PC-9 (cell line): ENCODE measurements at regions not wholly inside any gene's neighbourhood (a gene's known extent, or its start where the extent isn't known, plus 50 kb on each side); places are given as distances from the start of the nearest gene placed in this dataset.

Source experiments
- BruUV-seq: library from RNA; stranded (reverse); fragments of 400-500 nt; replicated peaks from 2 replicates; lab custom pipeline; 2021; lab: Mats Ljungman, UMichigan
- CTCF ChIA-PET: fragments of 300-600 bp; sonication (Branson Sonifier 250); formaldehyde crosslinking; loops from one replicate; lab custom pipeline; 2022; ENCODE audit warnings: antibody characterized with exemption; lab: Charles Lee
- POLR2A ChIA-PET: fragments of 300-600 bp; sonication (Branson Sonifier 250); formaldehyde crosslinking; loops from one replicate; lab custom pipeline; 2022; ENCODE audit warnings: antibody characterized with exemption; ENCODE audit not compliant: unreplicated experiment; lab: Charles Lee
- DNase-seq, 2 experiments: peaks; one replicate each; pipeline versions ENCODE4 v3.0.0 to v3.0.0-alpha.2; 2015 to 2022; ENCODE audit warnings: mixed read lengths in 1 of 2
- H2AFZ ChIP-seq: fragments of 200-600 bp; sonication (generic); 2 replicates; pipeline ENCODE4 v1.8.1; 2017; ENCODE audit warnings: antibody characterized with exemption
- H3F3A ChIP-seq: fragments of 200-600 bp; sonication (generic); 2 replicates; pipeline ENCODE4 v1.8.1; 2017; ENCODE audit warnings: antibody characterized with exemption, mild to moderate bottlenecking, low read depth; ENCODE audit not compliant: insufficient read depth
- H3K27ac ChIP-seq: fragments of 200-600 bp; sonication (generic); 2 replicates; pipeline ENCODE4 v1.6.1; 2016; ENCODE audit warnings: mixed run types
- H3K27me3 ChIP-seq: fragments of 200-600 bp; sonication (generic); 2 replicates; pipeline ENCODE4 v1.6.1; 2016; ENCODE audit warnings: low read depth, mixed run types; ENCODE audit not compliant: insufficient read depth
- H3K36me3 ChIP-seq: fragments of 200-600 bp; sonication (generic); 2 replicates; pipeline ENCODE4 v1.6.1; 2016; ENCODE audit warnings: low read depth, mixed run types
- H3K4me1 ChIP-seq: fragments of 200-600 bp; sonication (generic); replicated peaks from 2 replicates; pipeline ENCODE4 v1.6.1; 2016; ENCODE audit warnings: mixed run types; ENCODE audit not compliant: insufficient read depth
- H3K4me2 ChIP-seq: fragments of 200-600 bp; sonication (generic); 2 replicates; pipeline ENCODE4 v1.6.1; 2017; ENCODE audit warnings: mixed run types
- H3K4me3 ChIP-seq: fragments of 200-600 bp; sonication (generic); 2 replicates; pipeline ENCODE4 v1.6.1; 2016; ENCODE audit warnings: mixed run types
- H3K79me2 ChIP-seq: fragments of 200-600 bp; sonication (generic); 2 replicates; pipeline ENCODE4 v1.6.1; 2017; ENCODE audit warnings: low read depth, mixed run types
- H3K9me2 ChIP-seq: fragments of 200-600 bp; sonication (generic); 2 replicates; pipeline ENCODE4 v1.8.1; 2017; ENCODE audit warnings: mild to moderate bottlenecking; ENCODE audit not compliant: insufficient read depth
- H3K9me3 ChIP-seq: fragments of 200-600 bp; sonication (generic); 2 replicates; pipeline ENCODE4 v1.8.1; 2016; ENCODE audit warnings: low read depth; ENCODE audit not compliant: insufficient read depth
- H4K20me1 ChIP-seq: fragments of 200-600 bp; sonication (generic); 2 replicates; pipeline ENCODE4 v1.8.1; 2017; ENCODE audit not compliant: insufficient read depth
- EZH2 ChIP-seq: fragments of 200-600 bp; sonication (generic); IDR thresholded peaks from 2 replicates; pipeline ENCODE4 v1.8.0; 2017; ENCODE audit warnings: antibody characterized with exemption, low read depth
- intact Hi-C: fragments of 100-400 bp; cut with micrococcal nuclease; formaldehyde crosslinking; loops from one replicate; pipeline ENCODE4 v1.10.0; 2022; ENCODE audit not compliant: unreplicated experiment
- TF ChIP-seq, protein P1 (sequence below): fragments of 200-600 bp; sonication (generic); conservative IDR thresholded peaks from 2 replicates; pipeline ENCODE4 v1.6.1; 2017; ENCODE audit warnings: mixed run types, antibody characterized with exemption, mild to moderate bottlenecking, moderate library complexity

DNA sequence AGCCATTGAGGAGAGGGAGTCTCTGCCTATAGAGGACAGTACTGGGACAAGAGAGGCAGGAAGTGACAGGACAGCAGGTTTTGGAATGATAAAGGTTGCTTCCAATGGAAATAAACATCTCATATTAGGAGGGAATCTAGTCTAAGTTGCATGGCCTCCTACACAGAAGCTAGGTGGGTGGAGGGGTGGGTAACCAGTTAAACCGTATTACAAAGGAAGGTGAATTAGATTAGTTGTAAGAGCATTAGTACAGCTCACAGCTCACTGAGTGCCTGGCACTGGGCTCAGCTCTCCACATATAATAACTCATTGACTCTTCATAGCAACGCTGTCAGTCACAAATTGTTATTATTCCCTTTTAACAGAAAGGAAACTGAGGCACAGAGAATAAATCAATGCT lies 468.1 kb downstream of the PTPRU start:
- Histone ChIP-seq H3F3A (peaks cover 14% of the 10 kb centered on the region), H3K9me3 (no peaks in the 10 kb centered on the region), H2AFZ (no peak overlapping the region), H3K4me1 (peaks cover 18% of the 10 kb centered on the region), H3K79me2 (no peaks in the 10 kb centered on the region), H3K9me2 (no peaks in the 10 kb centered on the region), H3K27me3 (no peaks in the 10 kb centered on the region), H4K20me1 (no peaks in the 10 kb centered on the region), H3K27ac (no peak overlapping the region), H3K4me3 (no peak overlapping the region), H3K36me3 (no peaks in the 10 kb centered on the region), H3K4me2 (no peak overlapping the region)
- ChIA-PET POLR2A (no interaction called here), CTCF (interaction anchor here (0.6 to 1.2 kb wide), 2 partner anchors 17 to 381 kb away, joined by 5 read pairs; no protein-coding TSS in a partner anchor)
- intact Hi-C loops, result loop anchor here (10.0 kb wide), 1 partner anchor 410 kb away; no protein-coding TSS in a partner anchor
- TF ChIP-seq, protein P1, sequence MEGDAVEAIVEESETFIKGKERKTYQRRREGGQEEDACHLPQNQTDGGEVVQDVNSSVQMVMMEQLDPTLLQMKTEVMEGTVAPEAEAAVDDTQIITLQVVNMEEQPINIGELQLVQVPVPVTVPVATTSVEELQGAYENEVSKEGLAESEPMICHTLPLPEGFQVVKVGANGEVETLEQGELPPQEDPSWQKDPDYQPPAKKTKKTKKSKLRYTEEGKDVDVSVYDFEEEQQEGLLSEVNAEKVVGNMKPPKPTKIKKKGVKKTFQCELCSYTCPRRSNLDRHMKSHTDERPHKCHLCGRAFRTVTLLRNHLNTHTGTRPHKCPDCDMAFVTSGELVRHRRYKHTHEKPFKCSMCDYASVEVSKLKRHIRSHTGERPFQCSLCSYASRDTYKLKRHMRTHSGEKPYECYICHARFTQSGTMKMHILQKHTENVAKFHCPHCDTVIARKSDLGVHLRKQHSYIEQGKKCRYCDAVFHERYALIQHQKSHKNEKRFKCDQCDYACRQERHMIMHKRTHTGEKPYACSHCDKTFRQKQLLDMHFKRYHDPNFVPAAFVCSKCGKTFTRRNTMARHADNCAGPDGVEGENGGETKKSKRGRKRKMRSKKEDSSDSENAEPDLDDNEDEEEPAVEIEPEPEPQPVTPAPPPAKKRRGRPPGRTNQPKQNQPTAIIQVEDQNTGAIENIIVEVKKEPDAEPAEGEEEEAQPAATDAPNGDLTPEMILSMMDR, result no peak
- TF ChIP-seq EZH2, result no peak
- no peak for DNase-seq
- no TSS peak for BruUV-seq

DNA sequence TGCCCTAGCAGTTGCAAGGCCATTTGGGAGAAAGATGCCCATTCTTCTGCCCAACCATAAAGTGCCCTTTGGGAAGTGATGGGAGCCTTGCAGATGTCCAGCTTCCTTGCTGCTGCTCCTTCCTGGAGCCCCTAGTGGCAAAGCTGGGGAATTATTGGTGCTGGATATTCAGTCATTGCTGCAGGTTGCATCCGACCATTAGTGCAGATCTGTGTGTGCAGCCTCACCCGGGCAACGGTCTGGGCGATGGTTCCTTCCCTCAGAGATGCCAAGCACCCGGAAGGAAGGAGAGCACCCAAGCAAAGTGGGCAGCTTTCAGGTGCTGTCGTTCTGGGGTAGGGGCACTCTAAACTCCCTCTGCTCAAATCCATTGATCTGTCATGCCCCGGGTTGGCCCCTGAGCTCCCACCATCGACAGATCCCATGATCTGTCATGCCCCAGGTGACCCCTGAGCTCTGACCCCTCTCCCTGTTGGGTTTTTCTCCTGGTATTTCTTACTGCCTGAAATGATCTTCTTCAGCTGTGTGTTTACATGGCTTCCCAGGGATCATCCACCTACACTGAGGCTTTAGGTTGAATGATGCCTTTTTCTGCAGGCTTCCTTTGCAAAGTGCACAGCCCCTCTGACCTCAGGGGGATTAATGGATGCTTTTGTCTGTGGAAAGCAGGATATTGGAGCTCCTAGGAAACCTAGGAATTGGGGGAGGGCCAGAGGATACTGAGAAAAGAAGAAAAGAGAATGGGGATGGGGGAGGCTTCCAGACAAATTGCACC lies 467.5 kb downstream of the PTPRU start:
- H4K20me1 ChIP-seq, result no peaks in the 10 kb centered on the region
- peak; percentile 19 to 41 for DNase-seq
- peaks cover 11% of the 10 kb centered on the region for H3K4me1 ChIP-seq
- H3K79me2 ChIP-seq, result no peaks in the 10 kb centered on the region
- TF ChIP-seq EZH2, result no peak
- TF ChIP-seq, protein P1, result peak; percentile 79
- no peak overlapping the region for H3K4me3 ChIP-seq
- H3K27ac ChIP-seq, result no peak overlapping the region
- H3K4me2 ChIP-seq, result no peak overlapping the region
- no TSS peak for BruUV-seq
- CTCF ChIA-PET, result interaction anchor here (0.6 to 1.2 kb wide), 3 partner anchors 15 to 382 kb away, joined by 3 to 5 read pairs (median 5); no protein-coding TSS in a partner anchor
- POLR2A ChIA-PET, result no interaction called here
- no peaks in the 10 kb centered on the region for H3K36me3 ChIP-seq
- peaks cover 8% of the 10 kb centered on the region for H3F3A ChIP-seq
- intact Hi-C loops, result loop anchor here (10.0 kb wide), 1 partner anchor 411 kb away; no protein-coding TSS in a partner anchor
- no peaks in the 10 kb centered on the region for H3K9me3 ChIP-seq
- no peaks in the 10 kb centered on the region for H3K9me2 ChIP-seq
- no peaks in the 10 kb centered on the region for H3K27me3 ChIP-seq
- H2AFZ ChIP-seq, result no peak overlapping the region

DNA sequence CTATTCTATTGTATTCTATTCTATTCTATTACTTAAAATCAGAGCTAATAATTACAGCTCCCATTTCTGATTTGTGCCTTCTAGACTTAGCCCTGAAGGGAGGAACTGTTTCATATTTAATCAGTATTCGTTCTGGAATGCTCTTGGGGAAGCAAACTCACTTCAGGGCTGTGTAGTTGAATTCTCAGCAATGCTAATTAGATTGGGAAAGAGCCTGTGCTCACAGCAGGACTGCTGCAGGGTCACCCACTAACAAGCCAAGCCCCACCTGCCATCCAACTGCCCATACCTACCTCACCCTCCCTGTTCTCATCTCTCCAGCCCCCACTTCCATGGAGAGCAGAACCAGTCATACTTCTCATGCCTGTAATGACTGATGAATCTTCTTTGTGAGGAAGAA lies 464.2 kb downstream of the PTPRU start:
- Histone ChIP-seq H2AFZ (no peak overlapping the region), H3K27ac (no peak overlapping the region), H3K4me1 (no peaks in the 10 kb centered on the region), H3K9me3 (no peaks in the 10 kb centered on the region), H4K20me1 (no peaks in the 10 kb centered on the region), H3F3A (no peaks in the 10 kb centered on the region), H3K9me2 (no peaks in the 10 kb centered on the region), H3K36me3 (no peaks in the 10 kb centered on the region), H3K4me2 (no peak overlapping the region), H3K79me2 (no peaks in the 10 kb centered on the region), H3K27me3 (no peaks in the 10 kb centered on the region), H3K4me3 (no peak overlapping the region)
- no TSS peak for BruUV-seq
- no peak for DNase-seq
- intact Hi-C loops, result loop anchor here (10.0 kb wide), 1 partner anchor 414 kb away; no protein-coding TSS in a partner anchor
- CTCF ChIA-PET, result no interaction called here
- POLR2A ChIA-PET, result no interaction called here
- TF ChIP-seq, protein P1, result no peak
